ENCODE measurements at regions not wholly inside any gene's neighbourhood (a gene's known extent, or its start where the extent isn't known, plus 50 kb on each side); places are given as distances from the start of the nearest gene placed in this dataset.

- no peaks in the 10 kb centered on the region for H3K79me2 ChIP-seq (ENCODE audit: control insufficient read depth, low read length)
Observed at GRCh38 chr10:105757302-105757701, 1116.2 kb downstream of the SORCS3 start.

GRCh38 chr10:105756386-105756785 lies 1115.3 kb downstream of the SORCS3 start:
- Histone ChIP-seq H3K9me2 (replicated peaks; ENCODE audit: control insufficient read depth, low read length) (no peaks in the 10 kb centered on the region), H3K36me3 (ENCODE audit: control insufficient read depth, low read length) (no peaks in the 10 kb centered on the region), H3K4me2 (ENCODE audit: low read length) (no peak overlapping the region), H3K79me2 (ENCODE audit: control insufficient read depth, low read length) (no peaks in the 10 kb centered on the region), H3K4me1 (ENCODE audit: control insufficient read depth, low read length) (no peaks in the 10 kb centered on the region), H3F3A (ENCODE audit: control insufficient read depth, insufficient read depth) (no peaks in the 10 kb centered on the region), H3K27ac (ENCODE audit: low read depth, low read length) (no peak overlapping the region), H3K9me3 (ENCODE audit: control insufficient read depth, insufficient read depth, low read length) (no peaks in the 10 kb centered on the region), H3K27me3 (ENCODE audit: control insufficient read depth, low read length) (no peaks in the 10 kb centered on the region), H4K20me1 (ENCODE audit: control insufficient read depth, insufficient read depth, low read depth, low read length) (no peaks in the 10 kb centered on the region), H3K4me3 (ENCODE audit: low read length) (no peak overlapping the region)
- TF ChIP-seq EZH2phosphoT487 (IDR thresholded peaks at IDR 0.05; ENCODE audit: borderline replicate concordance, low read length) (no peak), CTCF (IDR thresholded peaks at IDR 0.05; ENCODE audit: low read depth, low read length, poor library complexity, severe bottlenecking) (no peak)

More at GRCh38 chr10:105757302-105757701, 1116.2 kb downstream of the SORCS3 start:
- Histone ChIP-seq H3K4me2 (ENCODE audit: low read length) (no peak overlapping the region), H3K36me3 (ENCODE audit: control insufficient read depth, low read length) (no peaks in the 10 kb centered on the region), H3F3A (ENCODE audit: control insufficient read depth, insufficient read depth) (no peaks in the 10 kb centered on the region), H3K9me2 (replicated peaks; ENCODE audit: control insufficient read depth, low read length) (no peaks in the 10 kb centered on the region), H3K27me3 (ENCODE audit: control insufficient read depth, low read length) (no peaks in the 10 kb centered on the region), H3K4me3 (ENCODE audit: low read length) (no peak overlapping the region), H3K9me3 (ENCODE audit: control insufficient read depth, insufficient read depth, low read length) (no peaks in the 10 kb centered on the region), H4K20me1 (ENCODE audit: control insufficient read depth, insufficient read depth, low read depth, low read length) (no peaks in the 10 kb centered on the region), H3K4me1 (ENCODE audit: control insufficient read depth, low read length) (no peaks in the 10 kb centered on the region), H3K27ac (ENCODE audit: low read depth, low read length) (no peak overlapping the region)
- no peak for TF ChIP-seq EZH2phosphoT487 (IDR thresholded peaks at IDR 0.05; ENCODE audit: borderline replicate concordance, low read length)
- TF ChIP-seq CTCF (IDR thresholded peaks at IDR 0.05; ENCODE audit: low read depth, low read length, poor library complexity, severe bottlenecking), result no peak

- Histone ChIP-seq H3K4me1 (ENCODE audit: control insufficient read depth, low read length) (no peaks in the 10 kb centered on the region), H3K9me3 (ENCODE audit: control insufficient read depth, insufficient read depth, low read length) (no peaks in the 10 kb centered on the region), H3K27me3 (ENCODE audit: control insufficient read depth, low read length) (no peaks in the 10 kb centered on the region), H3K9me2 (replicated peaks; ENCODE audit: control insufficient read depth, low read length) (no peaks in the 10 kb centered on the region), H3F3A (ENCODE audit: control insufficient read depth, insufficient read depth) (no peaks in the 10 kb centered on the region), H4K20me1 (ENCODE audit: control insufficient read depth, insufficient read depth, low read depth, low read length) (no peaks in the 10 kb centered on the region), H3K4me2 (ENCODE audit: low read length) (no peak overlapping the region), H3K79me2 (ENCODE audit: control insufficient read depth, low read length) (no peaks in the 10 kb centered on the region), H3K36me3 (ENCODE audit: control insufficient read depth, low read length) (no peaks in the 10 kb centered on the region), H3K4me3 (ENCODE audit: low read length) (no peak overlapping the region), H3K27ac (ENCODE audit: low read depth, low read length) (no peak overlapping the region)
- TF ChIP-seq CTCF (IDR thresholded peaks at IDR 0.05; ENCODE audit: low read depth, low read length, poor library complexity, severe bottlenecking) (no peak), EZH2phosphoT487 (IDR thresholded peaks at IDR 0.05; ENCODE audit: borderline replicate concordance, low read length) (no peak)
Observed at GRCh38 chr10:105751688-105752087, 1110.6 kb downstream of the SORCS3 start.
